ENCODE measurements at regions not wholly inside any gene's neighbourhood (a gene's known extent, or its start where the extent isn't known, plus 50 kb on each side); places are given as distances from the start of the nearest gene placed in this dataset.

GRCh38 chr15:98330258-98330657 is 318.1 kb upstream of the IGF1R start:
- TF ChIP-seq CTCF (IDR thresholded peaks at IDR 0.05; ENCODE audit: insufficient read depth, low read length) = no peak
- no peak for TF ChIP-seq POLR2AphosphoS5 (IDR thresholded peaks at IDR 0.05; ENCODE audit: low read depth)
- TF ChIP-seq SPI1 (IDR thresholded peaks at IDR 0.05; ENCODE audit: borderline replicate concordance, low read depth) = no peak
